NCI-H2171 treated with DMSO at 0.1 percent for 48 hours (cell line): ENCODE measurements at regions not wholly inside any gene's neighbourhood (a gene's known extent, or its start where the extent isn't known, plus 50 kb on each side); places are given as distances from the start of the nearest gene placed in this dataset.
"Not testable (repeated sequence)": the region's sequence is repeated elsewhere in the genome, so short reads cannot be mapped to it uniquely, and the experiment has no call there.

Experiments used
- DNase-seq: peaks from one replicate; lab custom pipeline; 2025; lab: John Stamatoyannopoulos, UW

GRCh38 chr5:2860101-2860500 is 108.6 kb upstream of the IRX2 start:
- no peak for DNase-seq

GRCh38 chr5:2857837-2858236 is 106.4 kb upstream of the IRX2 start:
- no peak for DNase-seq

GRCh38 chr5:2856206-2856605 is 104.7 kb upstream of the IRX2 start:
- DNase-seq = no peak

- no peak for DNase-seq
These were observed 101.0 kb upstream of the IRX2 start for GRCh38 chr5:2852446-2852845.

- DNase-seq = no peak
These were observed 100.4 kb upstream of the IRX2 start for GRCh38 chr5:2851895-2852294.

- DNase-seq = no peak
These were observed 98.0 kb upstream of the IRX2 start for GRCh38 chr5:2849429-2849828.

GRCh38 chr5:2848619-2849018 is 97.1 kb upstream of the IRX2 start:
- DNase-seq = peak; percentile 18

GRCh38 chr5:2847608-2848007 is 96.1 kb upstream of the IRX2 start:
- DNase-seq = no peak

- no peak for DNase-seq
These were observed 89.7 kb upstream of the IRX2 start for GRCh38 chr5:2841208-2841607.

GRCh38 chr5:2840372-2840915 is 89.0 kb upstream of the IRX2 start:
- DNase-seq = no peak

- DNase-seq = no peak
These were observed 84.7 kb upstream of the IRX2 start for GRCh38 chr5:2836133-2836532.

- no peak for DNase-seq
These were observed 82.1 kb upstream of the IRX2 start for GRCh38 chr5:2833556-2833955.

- no peak for DNase-seq
These were observed 80.9 kb upstream of the IRX2 start for GRCh38 chr5:2832394-2832793.

- DNase-seq = no peak
These were observed 77.8 kb upstream of the IRX2 start for GRCh38 chr5:2829239-2829638.

- DNase-seq = no peak
These were observed 67.5 kb upstream of the IRX2 start for GRCh38 chr5:2818936-2819335.

- peak; percentile 100 for DNase-seq
These were observed 65.6 kb upstream of the IRX2 start for GRCh38 chr5:2817031-2817603.

- DNase-seq = no peak
These were observed 62.2 kb upstream of the IRX2 start for GRCh38 chr5:2813678-2814077.

- DNase-seq = no peak
These were observed 59.2 kb upstream of the IRX2 start for GRCh38 chr5:2810644-2811043.

GRCh38 chr5:2807244-2807643 is 55.8 kb upstream of the IRX2 start:
- DNase-seq = not testable (repeated sequence)

- DNase-seq = no peak
These were observed 54.7 kb upstream of the IRX2 start for GRCh38 chr5:2806176-2806575.

- no peak for DNase-seq
These were observed 53.6 kb upstream of the IRX2 start for GRCh38 chr5:2805080-2805479.

- no peak for DNase-seq
These were observed 52.3 kb upstream of the IRX2 start for GRCh38 chr5:2803751-2804150.

GRCh38 chr5:2802693-2803365 is 51.4 kb upstream of the IRX2 start:
- no peak for DNase-seq
